SK-N-MC (cell line): ENCODE measurements at regions not wholly inside any gene's neighbourhood (a gene's known extent, or its start where the extent isn't known, plus 50 kb on each side); places are given as distances from the start of the nearest gene placed in this dataset.

Experiments
- DNase-seq: peaks from one replicate; pipeline ENCODE4 v3.0.0-alpha.2; 2011; ENCODE audit warnings: low read depth, low spot score
- H3K27ac ChIP-seq: fragments of 200-600 bp; sonication (generic); 2 replicates; pipeline ENCODE4 v1.5.1; 2016; ENCODE audit warnings: mixed run types
- H3K36me3 ChIP-seq: fragments of 200-600 bp; sonication (generic); 2 replicates; pipeline ENCODE4 v1.6.1; 2017; ENCODE audit warnings: antibody characterized with exemption, low read length, mixed read lengths; ENCODE audit not compliant: insufficient read depth
- H3K4me3 ChIP-seq: fragments of 200-600 bp; sonication (generic); 2 replicates; pipeline ENCODE4 v1.5.1; 2016
- H3K9ac ChIP-seq: fragments of 200-600 bp; sonication (generic); 2 replicates; pipeline ENCODE4 v1.8.0; 2017; ENCODE audit warnings: mixed run types, mixed read lengths; ENCODE audit not compliant: insufficient read length
- H3K9me3 ChIP-seq: fragments of 200-600 bp; sonication (generic); 2 replicates; pipeline ENCODE4 v1.6.1; 2017; ENCODE audit warnings: low read depth, mild to moderate bottlenecking, antibody characterized with exemption, low read length, moderate library complexity, mixed read lengths
- EZH2 ChIP-seq: fragments of 200-600 bp; sonication (generic); IDR thresholded peaks from one replicate; pipeline ENCODE4 v1.6.1; 2017; ENCODE audit warnings: antibody characterized with exemption
- FOXP2 ChIP-seq: optimal IDR thresholded peaks from 2 replicates; pipeline ENCODE3; 2011; ENCODE audit warnings: mild to moderate bottlenecking, moderate library complexity; ENCODE audit not compliant: insufficient read depth; ENCODE audit errors: extremely low read length, control extremely low read depth
- POLR2AphosphoS5 ChIP-seq: IDR thresholded peaks from 2 replicates; pipeline ENCODE4 v1.6.1; 2012; ENCODE audit warnings: mild to moderate bottlenecking, low read depth, low read length, borderline replicate concordance

DNA sequence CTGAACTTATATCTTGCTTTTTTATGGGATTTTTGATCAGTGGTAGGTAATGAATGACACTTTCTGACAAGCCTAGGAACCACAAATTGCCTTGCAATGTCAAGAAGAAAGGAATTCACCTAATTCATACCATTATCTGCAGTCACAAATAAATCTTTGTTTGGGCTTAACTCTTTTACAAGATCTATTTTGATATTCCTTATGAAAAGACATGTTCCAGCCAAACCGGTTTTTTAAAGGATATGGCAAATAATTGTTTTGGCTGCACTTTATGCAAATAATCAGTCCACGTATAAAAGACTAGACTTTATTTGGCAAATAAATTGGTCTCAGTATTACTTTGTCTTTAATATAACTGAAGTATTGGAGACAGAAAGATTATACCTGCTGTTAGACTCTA, 771.7 kb upstream of the ADGRB3 start:
- no peak for DNase-seq
- no peak overlapping the region for H3K4me3 ChIP-seq
- H3K36me3 ChIP-seq: no peaks in the 10 kb centered on the region
- H3K9me3 ChIP-seq: 0 out of 2 replicates have a peak, but pooled peaks cover 2% of the 10 kb centered on the region
- H3K9ac ChIP-seq: no peak overlapping the region
- H3K27ac ChIP-seq: no peak overlapping the region
- TF ChIP-seq POLR2AphosphoS5 (no peak), EZH2 (no peak)

DNA sequence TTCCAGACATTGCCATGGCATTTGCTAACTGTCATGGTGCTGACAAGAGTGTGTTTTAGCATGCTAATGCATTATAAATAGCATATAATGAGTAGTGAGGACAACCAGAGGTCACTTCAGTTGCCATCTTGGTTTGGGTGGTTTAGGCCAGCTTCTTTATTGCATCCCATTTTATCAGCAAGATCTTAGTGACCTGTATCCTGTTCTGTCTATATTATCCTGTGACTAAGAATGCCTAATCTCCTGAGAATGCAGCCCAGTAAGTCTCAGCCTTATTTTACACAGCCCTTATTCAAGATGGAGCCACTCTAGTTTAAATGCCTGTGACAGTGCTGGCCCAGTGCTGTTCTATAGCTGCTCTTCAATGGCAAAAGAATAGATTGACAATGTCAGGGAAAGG, 781.0 kb upstream of the ADGRB3 start:
- TF ChIP-seq FOXP2 (no peak), EZH2 (no peak), POLR2AphosphoS5 (no peak)
- Histone ChIP-seq H3K27ac (no peak overlapping the region), H3K9me3 (no peaks in the 10 kb centered on the region), H3K9ac (no peak overlapping the region), H3K4me3 (no peak overlapping the region), H3K36me3 (no peaks in the 10 kb centered on the region)
- no peak for DNase-seq

DNA sequence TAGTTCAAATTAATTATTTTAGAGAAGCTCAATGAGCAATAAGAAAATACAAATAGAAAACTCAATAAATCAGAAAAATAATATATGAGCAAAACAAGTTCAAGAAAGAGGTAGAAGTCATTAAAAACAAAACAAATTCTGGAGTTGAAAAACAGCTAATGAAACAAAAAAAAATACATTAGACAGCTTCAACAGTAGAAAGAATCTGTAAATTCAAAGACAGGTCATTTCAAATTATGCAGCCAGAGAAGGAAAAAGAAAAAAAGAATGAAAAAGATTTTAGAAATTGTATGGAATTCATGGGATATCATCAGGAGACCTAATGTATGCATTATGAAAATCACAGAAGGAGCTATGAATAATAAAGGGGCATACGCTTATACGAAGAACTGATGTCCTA, 795.3 kb upstream of the ADGRB3 start:
- no peak for DNase-seq
- no peaks in the 10 kb centered on the region for H3K9me3 ChIP-seq
- H3K36me3 ChIP-seq: no peaks in the 10 kb centered on the region
- H3K27ac ChIP-seq: no peak overlapping the region
- H3K9ac ChIP-seq: no peak overlapping the region
- no peak overlapping the region for H3K4me3 ChIP-seq
- TF ChIP-seq POLR2AphosphoS5: no peak
- TF ChIP-seq FOXP2: no peak
- no peak for TF ChIP-seq EZH2

DNA sequence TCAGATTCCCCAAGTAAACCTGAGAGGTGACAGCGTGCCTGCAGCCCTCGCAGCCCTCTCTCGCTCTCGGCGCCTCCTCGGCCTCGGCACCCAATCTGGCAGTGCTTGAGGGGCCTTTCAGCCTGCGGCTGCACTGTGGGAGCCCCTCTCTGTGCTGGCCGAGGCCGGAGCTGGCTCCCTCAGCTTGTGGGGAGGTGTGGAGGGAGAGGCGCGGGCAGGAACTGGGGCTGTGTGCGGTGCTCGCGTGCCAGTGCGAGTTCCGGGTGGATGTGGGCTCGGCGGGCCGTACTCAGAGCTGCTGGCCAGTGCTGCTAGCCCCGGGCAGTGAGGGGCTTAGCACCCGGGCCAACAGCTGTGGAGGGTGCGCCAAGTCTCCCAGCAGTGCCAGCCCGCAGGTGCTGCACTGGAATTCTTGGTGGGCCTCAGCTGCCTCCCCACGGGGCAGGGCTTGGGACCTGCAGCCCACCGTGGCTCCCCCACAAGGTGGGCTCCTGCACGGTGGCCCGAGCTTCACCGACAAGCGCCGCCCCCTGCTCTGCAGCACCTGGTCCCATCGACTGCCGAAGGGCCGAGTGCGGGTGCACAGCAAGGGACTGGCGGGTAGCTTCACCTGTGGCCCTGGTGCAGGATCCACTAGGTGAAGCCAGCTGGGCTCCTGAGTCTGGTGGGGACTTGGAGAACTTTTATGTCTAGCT, 809.7 kb upstream of the ADGRB3 start:
- no peak for DNase-seq
- no peaks in the 10 kb centered on the region for H3K9me3 ChIP-seq
- H3K27ac ChIP-seq: no peak overlapping the region
- no peak overlapping the region for H3K4me3 ChIP-seq
- H3K9ac ChIP-seq: no peak overlapping the region
- H3K36me3 ChIP-seq: no peaks in the 10 kb centered on the region
- TF ChIP-seq FOXP2 (no peak), EZH2 (no peak), POLR2AphosphoS5 (no peak)

DNA sequence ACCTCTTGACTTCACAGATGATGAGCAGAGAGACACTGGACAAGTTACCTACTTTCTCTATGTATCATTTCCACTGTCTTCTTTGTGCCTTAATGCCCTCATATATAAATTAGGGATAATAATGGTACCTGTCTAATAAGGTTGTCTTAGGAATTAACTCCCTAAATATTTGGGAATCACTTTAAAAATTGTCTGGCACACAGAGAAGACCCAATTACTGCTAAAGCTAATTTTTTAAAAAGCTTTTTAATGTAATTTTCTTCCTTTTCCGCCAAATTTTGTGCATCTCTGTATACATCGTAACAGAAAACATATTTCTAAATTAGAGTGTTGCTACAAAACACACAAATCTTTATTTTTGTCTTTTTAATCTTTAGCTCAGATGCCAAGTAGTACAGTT, 816.8 kb upstream of the ADGRB3 start:
- no peak overlapping the region for H3K4me3 ChIP-seq
- H3K27ac ChIP-seq: no peak overlapping the region
- no peak for TF ChIP-seq EZH2
- TF ChIP-seq POLR2AphosphoS5: no peak
- no peak for TF ChIP-seq FOXP2
- H3K9ac ChIP-seq: no peak overlapping the region
- no peaks in the 10 kb centered on the region for H3K36me3 ChIP-seq
- no peak for DNase-seq
- H3K9me3 ChIP-seq: no peaks in the 10 kb centered on the region

DNA sequence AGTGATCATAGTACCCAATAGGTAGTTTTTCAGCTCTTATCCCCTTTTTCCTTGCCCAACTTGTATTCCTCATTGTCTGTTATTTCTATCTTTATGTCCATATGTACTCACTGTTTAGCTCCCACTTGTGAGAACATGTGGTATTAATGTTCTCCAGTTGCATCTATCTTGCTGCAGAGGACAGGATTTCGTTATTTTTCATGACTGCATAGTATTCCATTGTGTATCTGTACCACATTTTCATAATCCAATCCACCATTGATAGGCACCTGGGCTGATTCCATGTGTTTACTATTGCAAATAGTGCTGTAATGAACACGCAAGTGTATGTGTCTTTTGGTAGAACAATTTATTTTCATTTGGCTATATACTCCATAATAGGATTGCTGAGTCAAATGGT, 819.5 kb upstream of the ADGRB3 start:
- Histone ChIP-seq H3K36me3 (no peaks in the 10 kb centered on the region), H3K9me3 (no peaks in the 10 kb centered on the region; the same call in 1 of the 2 replicates), H3K4me3 (no peak overlapping the region), H3K27ac (no peak overlapping the region), H3K9ac (no peak overlapping the region)
- TF ChIP-seq FOXP2: no peak
- TF ChIP-seq EZH2: no peak
- no peak for TF ChIP-seq POLR2AphosphoS5
- no peak for DNase-seq

DNA sequence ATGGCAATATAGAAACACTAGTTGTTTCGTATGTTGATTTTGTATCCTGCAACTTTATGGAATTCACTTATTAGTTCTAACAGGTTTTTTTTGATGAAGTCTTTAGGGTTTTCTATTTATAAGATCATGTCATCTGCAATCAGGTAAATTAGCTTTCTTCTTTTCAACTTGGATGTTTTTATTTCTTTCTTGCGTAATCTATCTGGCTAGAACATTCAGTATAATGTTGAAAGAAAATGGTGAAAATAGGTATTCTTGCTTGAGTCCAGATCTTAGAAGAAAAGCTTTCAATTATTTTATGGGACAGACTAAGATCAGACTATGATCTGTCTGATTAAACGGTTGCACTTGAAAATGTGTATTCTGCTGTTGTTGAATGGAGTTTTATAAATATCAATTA, 820.8 kb upstream of the ADGRB3 start:
- Histone ChIP-seq H3K36me3 (no peaks in the 10 kb centered on the region), H3K4me3 (no peak overlapping the region), H3K9me3 (no peaks in the 10 kb centered on the region; the same call in 1 of the 2 replicates), H3K9ac (no peak overlapping the region), H3K27ac (no peak overlapping the region)
- no peak for TF ChIP-seq FOXP2
- DNase-seq: no peak

DNA sequence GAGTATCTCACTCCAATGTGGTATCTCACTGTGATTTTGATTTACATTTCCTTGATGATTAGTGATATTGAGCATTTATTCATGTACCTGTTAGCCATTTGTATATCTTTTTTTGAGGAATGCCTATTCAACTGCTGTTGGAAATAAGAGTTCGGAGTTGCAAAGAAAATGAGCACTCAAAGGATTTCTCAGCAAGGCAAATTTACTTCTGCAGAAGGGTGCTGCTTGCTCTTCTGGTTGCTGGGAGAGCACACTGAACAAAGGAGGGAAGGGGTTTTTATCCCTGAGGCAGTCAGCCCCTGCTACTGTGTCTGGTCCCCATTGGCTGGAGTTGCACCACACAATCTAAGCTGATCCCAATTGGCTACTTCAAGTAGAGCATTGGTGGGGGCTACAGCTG, 822.4 kb upstream of the ADGRB3 start:
- no peaks in the 10 kb centered on the region; the same call in 1 of the 2 replicates for H3K9me3 ChIP-seq
- no peak overlapping the region for H3K27ac ChIP-seq
- DNase-seq: no peak
- no peak overlapping the region for H3K4me3 ChIP-seq
- no peak for TF ChIP-seq POLR2AphosphoS5
- no peaks in the 10 kb centered on the region for H3K36me3 ChIP-seq
- no peak overlapping the region for H3K9ac ChIP-seq

DNA sequence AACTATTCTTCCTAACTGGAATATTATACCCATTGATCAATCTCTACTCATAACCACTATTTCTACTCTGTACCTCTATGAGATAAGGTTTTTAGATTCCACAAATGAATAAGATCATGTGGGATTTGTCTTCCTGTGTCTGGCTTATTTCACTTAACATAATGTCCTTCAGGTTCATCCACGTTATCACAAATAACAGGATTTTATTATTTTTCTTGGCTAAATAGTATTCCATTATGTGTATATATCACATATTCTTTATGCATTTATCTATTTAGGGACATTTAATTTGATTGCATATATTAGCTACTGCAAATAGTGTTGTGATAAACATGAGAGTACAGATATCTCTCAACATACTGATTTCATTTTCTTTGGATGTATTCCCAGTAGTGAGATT, 823.0 kb upstream of the ADGRB3 start:
- Histone ChIP-seq H3K9me3 (no peaks in the 10 kb centered on the region; the same call in 1 of the 2 replicates), H3K4me3 (no peak overlapping the region), H3K9ac (no peak overlapping the region), H3K27ac (no peak overlapping the region), H3K36me3 (no peaks in the 10 kb centered on the region)
- DNase-seq: no peak
- TF ChIP-seq POLR2AphosphoS5 (no peak), FOXP2 (no peak), EZH2 (no peak)
